ENCODE measurements at regions not wholly inside any gene's neighbourhood (a gene's known extent, or its start where the extent isn't known, plus 50 kb on each side); places are given as distances from the start of the nearest gene placed in this dataset.
"Not testable (repeated sequence)": the region's sequence is repeated elsewhere in the genome, so short reads cannot be mapped to it uniquely, and the experiment has no call there.

DNA sequence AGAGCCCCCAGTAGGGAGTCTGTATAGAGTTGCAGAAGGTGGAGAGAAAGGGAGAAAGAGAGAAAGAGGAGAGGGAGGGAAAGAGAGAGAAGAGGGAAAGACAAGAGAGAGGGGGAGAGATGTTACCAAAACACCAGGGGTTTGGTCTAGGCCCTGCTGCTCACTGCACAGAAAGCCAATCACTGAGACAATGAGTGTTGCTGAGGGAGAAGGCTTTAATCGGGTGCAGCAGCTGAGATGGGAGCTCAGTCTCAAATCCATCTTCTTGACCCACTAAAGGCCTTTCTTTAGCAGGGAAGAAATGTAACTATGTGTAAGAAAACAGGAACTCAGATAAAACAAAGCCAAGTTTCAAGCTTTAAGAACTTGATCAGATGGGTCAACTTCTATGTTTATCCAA lies 198.2 kb upstream of the FOXK1 start:
- H3K4me3 Mint-ChIP-seq (ENCODE audit: unreplicated experiment), result no peak overlapping the region
- no peak for DNase-seq (ENCODE audit: low spot score)
- peaks cover 11% of the 10 kb centered on the region for H3K36me3 Mint-ChIP-seq (ENCODE audit: low read depth, unreplicated experiment)
- TF ChIP-seq, protein P1, sequence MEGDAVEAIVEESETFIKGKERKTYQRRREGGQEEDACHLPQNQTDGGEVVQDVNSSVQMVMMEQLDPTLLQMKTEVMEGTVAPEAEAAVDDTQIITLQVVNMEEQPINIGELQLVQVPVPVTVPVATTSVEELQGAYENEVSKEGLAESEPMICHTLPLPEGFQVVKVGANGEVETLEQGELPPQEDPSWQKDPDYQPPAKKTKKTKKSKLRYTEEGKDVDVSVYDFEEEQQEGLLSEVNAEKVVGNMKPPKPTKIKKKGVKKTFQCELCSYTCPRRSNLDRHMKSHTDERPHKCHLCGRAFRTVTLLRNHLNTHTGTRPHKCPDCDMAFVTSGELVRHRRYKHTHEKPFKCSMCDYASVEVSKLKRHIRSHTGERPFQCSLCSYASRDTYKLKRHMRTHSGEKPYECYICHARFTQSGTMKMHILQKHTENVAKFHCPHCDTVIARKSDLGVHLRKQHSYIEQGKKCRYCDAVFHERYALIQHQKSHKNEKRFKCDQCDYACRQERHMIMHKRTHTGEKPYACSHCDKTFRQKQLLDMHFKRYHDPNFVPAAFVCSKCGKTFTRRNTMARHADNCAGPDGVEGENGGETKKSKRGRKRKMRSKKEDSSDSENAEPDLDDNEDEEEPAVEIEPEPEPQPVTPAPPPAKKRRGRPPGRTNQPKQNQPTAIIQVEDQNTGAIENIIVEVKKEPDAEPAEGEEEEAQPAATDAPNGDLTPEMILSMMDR (IDR thresholded peaks at IDR 0.05; ENCODE audit: unreplicated experiment), result no peak
- H3K4me1 Mint-ChIP-seq (ENCODE audit: unreplicated experiment), result no peaks in the 10 kb centered on the region
- peaks cover 4% of the 10 kb centered on the region for H3K27me3 Mint-ChIP-seq (ENCODE audit: unreplicated experiment)
- H3K9me3 Mint-ChIP-seq (ENCODE audit: unreplicated experiment), result peaks cover 15% of the 10 kb centered on the region
- H3K27ac Mint-ChIP-seq (ENCODE audit: unreplicated experiment), result no peak overlapping the region

DNA sequence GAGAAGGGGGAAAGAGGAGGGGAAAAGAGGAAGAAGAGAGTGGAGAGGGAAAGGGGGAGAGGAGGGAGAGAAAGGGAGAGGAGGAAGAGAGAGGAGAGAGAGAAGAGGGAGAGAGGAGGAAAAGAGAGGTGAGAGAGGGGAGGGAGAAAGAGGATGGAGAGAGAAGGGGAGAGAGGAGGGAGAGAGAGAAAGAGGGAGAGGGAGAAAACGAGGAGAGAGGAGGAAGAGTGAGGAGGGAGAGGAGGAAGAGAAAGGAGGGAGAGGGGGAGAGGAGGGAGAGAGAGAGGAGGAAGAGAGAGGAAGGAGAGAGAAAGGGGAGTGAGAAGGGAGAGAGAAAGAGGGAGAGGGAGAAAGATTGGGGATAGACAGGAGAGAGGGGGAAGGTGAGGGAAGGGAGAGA lies 197.6 kb upstream of the FOXK1 start:
- TF ChIP-seq, protein P1 (IDR thresholded peaks at IDR 0.05; ENCODE audit: unreplicated experiment), result no peak
- Mint-ChIP-seq H3K27me3 (ENCODE audit: unreplicated experiment) (peaks cover 5% of the 10 kb centered on the region), H3K4me3 (ENCODE audit: unreplicated experiment) (no peak overlapping the region), H3K27ac (ENCODE audit: unreplicated experiment) (no peak overlapping the region), H3K9me3 (ENCODE audit: unreplicated experiment) (peaks cover 19% of the 10 kb centered on the region), H3K4me1 (ENCODE audit: unreplicated experiment) (no peaks in the 10 kb centered on the region), H3K36me3 (ENCODE audit: low read depth, unreplicated experiment) (peaks cover 11% of the 10 kb centered on the region)
- DNase-seq (ENCODE audit: low spot score), result no peak

- DNase-seq (ENCODE audit: low spot score), result no peak
- no peaks in the 10 kb centered on the region for H3K4me1 Mint-ChIP-seq (ENCODE audit: unreplicated experiment)
- H3K4me3 Mint-ChIP-seq (ENCODE audit: unreplicated experiment), result no peak overlapping the region
- peaks cover 11% of the 10 kb centered on the region for H3K36me3 Mint-ChIP-seq (ENCODE audit: low read depth, unreplicated experiment)
- H3K9me3 Mint-ChIP-seq (ENCODE audit: unreplicated experiment), result peaks cover 26% of the 10 kb centered on the region
- H3K27ac Mint-ChIP-seq (ENCODE audit: unreplicated experiment), result no peak overlapping the region
- peaks cover 7% of the 10 kb centered on the region for H3K27me3 Mint-ChIP-seq (ENCODE audit: unreplicated experiment)
- TF ChIP-seq, protein P1 (IDR thresholded peaks at IDR 0.05; ENCODE audit: unreplicated experiment), result no peak
Observed at GRCh38 chr7:4486907-4487306, 195.2 kb upstream of the FOXK1 start.

DNA sequence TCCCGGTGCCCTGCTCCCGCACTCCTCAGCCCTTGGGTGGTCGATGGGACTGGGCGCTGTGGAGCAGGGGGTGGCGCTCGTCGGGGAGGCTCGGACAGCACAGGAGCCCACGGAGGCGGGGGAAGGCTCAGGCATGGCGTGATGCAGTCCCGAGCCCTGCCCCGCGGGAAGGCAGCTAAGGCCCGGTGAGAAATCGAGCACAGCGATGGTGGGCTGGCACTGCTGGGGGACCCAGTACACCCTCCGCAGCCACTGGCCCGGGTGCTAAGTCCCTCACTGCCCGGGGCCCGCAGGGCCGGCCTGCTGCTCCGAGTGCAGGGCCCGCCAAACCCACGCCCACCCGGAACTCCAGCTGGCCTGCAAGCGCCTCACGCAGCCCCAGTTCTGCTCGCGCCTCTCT lies 185.2 kb upstream of the FOXK1 start:
- H3K36me3 Mint-ChIP-seq (ENCODE audit: low read depth, unreplicated experiment); H3K4me3 Mint-ChIP-seq (ENCODE audit: unreplicated experiment); H3K27me3 Mint-ChIP-seq (ENCODE audit: unreplicated experiment); DNase-seq (ENCODE audit: low spot score); H3K27ac Mint-ChIP-seq (ENCODE audit: unreplicated experiment); H3K4me1 Mint-ChIP-seq (ENCODE audit: unreplicated experiment): not testable (repeated sequence)
- H3K9me3 Mint-ChIP-seq (ENCODE audit: unreplicated experiment), result peaks cover 32% of the 10 kb centered on the region

GRCh38 chr7:4500812-4501211 lies 181.3 kb upstream of the FOXK1 start:
- Mint-ChIP-seq H3K4me1 (ENCODE audit: unreplicated experiment) (no peaks in the 10 kb centered on the region), H3K4me3 (ENCODE audit: unreplicated experiment) (no peak overlapping the region), H3K36me3 (ENCODE audit: low read depth, unreplicated experiment) (peaks cover 8% of the 10 kb centered on the region), H3K27ac (ENCODE audit: unreplicated experiment) (no peak overlapping the region), H3K9me3 (ENCODE audit: unreplicated experiment) (peaks cover 31% of the 10 kb centered on the region), H3K27me3 (ENCODE audit: unreplicated experiment) (peaks cover 3% of the 10 kb centered on the region)
- TF ChIP-seq, protein P1 (IDR thresholded peaks at IDR 0.05; ENCODE audit: unreplicated experiment), result no peak
- DNase-seq (ENCODE audit: low spot score), result no peak

DNA sequence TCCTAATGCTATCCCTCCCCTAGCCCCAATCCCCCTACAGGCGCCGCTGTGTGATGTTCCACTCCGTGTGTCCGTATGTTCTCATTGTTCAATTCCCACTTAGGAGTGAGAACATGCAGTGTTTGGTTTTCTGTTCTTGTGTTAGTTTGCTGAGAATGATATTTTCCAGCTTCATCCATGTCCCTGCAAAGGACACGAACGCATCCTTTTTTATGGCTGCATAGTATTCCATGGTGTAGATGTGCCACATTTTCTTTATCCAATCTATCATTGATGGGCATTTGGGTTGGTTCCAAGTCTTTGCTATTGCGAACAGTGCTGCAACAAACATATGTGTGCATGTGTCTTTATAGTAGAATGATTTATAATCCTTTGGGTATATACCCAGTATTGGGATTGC lies 174.2 kb upstream of the FOXK1 start:
- not testable (repeated sequence) for DNase-seq (ENCODE audit: low spot score); H3K4me1 Mint-ChIP-seq (ENCODE audit: unreplicated experiment); H3K4me3 Mint-ChIP-seq (ENCODE audit: unreplicated experiment); H3K27ac Mint-ChIP-seq (ENCODE audit: unreplicated experiment); H3K36me3 Mint-ChIP-seq (ENCODE audit: low read depth, unreplicated experiment); H3K27me3 Mint-ChIP-seq (ENCODE audit: unreplicated experiment)
- H3K9me3 Mint-ChIP-seq (ENCODE audit: unreplicated experiment), result peaks cover 18% of the 10 kb centered on the region
